ENCODE measurements at regions not wholly inside any gene's neighbourhood (a gene's known extent, or its start where the extent isn't known, plus 50 kb on each side); places are given as distances from the start of the nearest gene placed in this dataset.

- DNase-seq (ENCODE audit: low read depth in 2 of 2): no peak
These were observed 277.0 kb upstream of the MTPN start for GRCh38 chr7:136254148-136254547.

GRCh38 chr7:136251826-136252225 lies 274.7 kb upstream of the MTPN start:
- no peak for DNase-seq (ENCODE audit: low read depth in 2 of 2)

- no peak for DNase-seq (ENCODE audit: low read depth in 2 of 2)
These were observed 270.1 kb upstream of the MTPN start for GRCh38 chr7:136247211-136247610.

GRCh38 chr7:136245327-136246004 lies 268.3 kb upstream of the MTPN start:
- DNase-seq (ENCODE audit: low read depth in 2 of 2): no peak

GRCh38 chr7:136234040-136234439 lies 256.9 kb upstream of the MTPN start:
- DNase-seq (ENCODE audit: low read depth in 2 of 2): no peak

- no peak for DNase-seq (ENCODE audit: low read depth in 2 of 2)
These were observed 253.1 kb upstream of the MTPN start for GRCh38 chr7:136230210-136230609.

GRCh38 chr7:136229790-136230189 lies 252.6 kb upstream of the MTPN start:
- DNase-seq (ENCODE audit: low read depth in 2 of 2): no peak

GRCh38 chr7:136228171-136228570 lies 251.0 kb upstream of the MTPN start:
- no peak for DNase-seq (ENCODE audit: low read depth in 2 of 2)

GRCh38 chr7:136214356-136214755 lies 237.2 kb upstream of the MTPN start:
- no peak for DNase-seq (ENCODE audit: low read depth in 2 of 2)

GRCh38 chr7:136213012-136213411 lies 235.9 kb upstream of the MTPN start:
- DNase-seq (ENCODE audit: low read depth in 2 of 2): no peak

- no peak for DNase-seq (ENCODE audit: low read depth in 2 of 2)
These were observed 233.5 kb upstream of the MTPN start for GRCh38 chr7:136210664-136211063.

GRCh38 chr7:136210079-136210478 lies 232.9 kb upstream of the MTPN start:
- no peak for DNase-seq (ENCODE audit: low read depth in 2 of 2)

GRCh38 chr7:136205956-136206355 lies 228.8 kb upstream of the MTPN start:
- no peak for DNase-seq (ENCODE audit: low read depth in 2 of 2)

GRCh38 chr7:136198168-136198567 lies 221.0 kb upstream of the MTPN start:
- DNase-seq (ENCODE audit: low read depth in 2 of 2): no peak

GRCh38 chr7:136194878-136195277 lies 217.7 kb upstream of the MTPN start:
- no peak for DNase-seq (ENCODE audit: low read depth in 2 of 2)

GRCh38 chr7:136193940-136194339 lies 216.8 kb upstream of the MTPN start:
- DNase-seq (ENCODE audit: low read depth in 2 of 2): no peak

- no peak for DNase-seq (ENCODE audit: low read depth in 2 of 2)
These were observed 212.4 kb upstream of the MTPN start for GRCh38 chr7:136189506-136189998.

- DNase-seq (ENCODE audit: low read depth in 2 of 2): no peak
These were observed 209.1 kb upstream of the MTPN start for GRCh38 chr7:136186281-136186680.

GRCh38 chr7:136184719-136185118 lies 207.6 kb upstream of the MTPN start:
- DNase-seq (ENCODE audit: low read depth in 2 of 2): no peak

GRCh38 chr7:136183981-136184380 lies 206.8 kb upstream of the MTPN start:
- DNase-seq (ENCODE audit: low read depth in 2 of 2): no peak

- no peak for DNase-seq (ENCODE audit: low read depth in 2 of 2)
These were observed 203.8 kb upstream of the MTPN start for GRCh38 chr7:136180984-136181383.

- DNase-seq (ENCODE audit: low read depth in 2 of 2): no peak
These were observed 202.9 kb upstream of the MTPN start for GRCh38 chr7:136179851-136180721.

- no peak for DNase-seq (ENCODE audit: low read depth in 2 of 2)
These were observed 202.0 kb upstream of the MTPN start for GRCh38 chr7:136179154-136179553.
